ENCODE measurements at regions not wholly inside any gene's neighbourhood (a gene's known extent, or its start where the extent isn't known, plus 50 kb on each side); places are given as distances from the start of the nearest gene placed in this dataset.

GRCh38 chr10:92760609-92761008 is 70.9 kb downstream of the HHEX start:
- no CpG with 5 or more reads among the region's 1 CpG for WGBS (ENCODE audit: extremely low coverage, insufficient coverage, low lambda C conversion rate)
- Histone ChIP-seq H3K18ac (ENCODE audit: low read length) (no peak overlapping the region), H3K27ac (ENCODE audit: low read depth, low read length) (no peak overlapping the region), H2AK5ac (ENCODE audit: low read length) (no peak overlapping the region), H2BK15ac (replicated peaks; ENCODE audit: low read depth) (no peak overlapping the region), H3K4me2 (ENCODE audit: low read length) (no peak overlapping the region), H3K9ac (ENCODE audit: low read length) (no peak overlapping the region), H3K27me3 (ENCODE audit: insufficient read depth, low read length, poor library complexity) (no peaks in the 10 kb centered on the region), H3K79me2 (ENCODE audit: control insufficient read depth, insufficient read depth, low read length) (no peaks in the 10 kb centered on the region), H3K4me3 (ENCODE audit: low read length) (no peak overlapping the region), H2BK5ac (ENCODE audit: low read length) (no peak overlapping the region), H3K4ac (ENCODE audit: low read depth, low read length) (no peak overlapping the region), H2BK120ac (ENCODE audit: low read depth, low read length) (no peak overlapping the region), H3K56ac (ENCODE audit: low read length) (no peak overlapping the region), H4K5ac (ENCODE audit: low read length) (no peak overlapping the region), H3K4me1 (ENCODE audit: control insufficient read depth, low read depth, low read length) (no peaks in the 10 kb centered on the region), H3K36me3 (ENCODE audit: control insufficient read depth, insufficient read depth, low read length) (no peaks in the 10 kb centered on the region), H4K8ac (ENCODE audit: low read depth, low read length) (no peak overlapping the region), H3K23ac (ENCODE audit: low read length) (no peak overlapping the region), H3K79me1 (ENCODE audit: low read length) (no peaks in the 10 kb centered on the region)
- DNase-seq = no peak

GRCh38 chr10:92761571-92761970 is 71.8 kb downstream of the HHEX start:
- no peak overlapping the region for H3K18ac ChIP-seq (ENCODE audit: low read length)
- no peak for DNase-seq

GRCh38 chr10:92763634-92764155 is 73.9 kb downstream of the HHEX start:
- Histone ChIP-seq H3K18ac (ENCODE audit: low read length) (no peak overlapping the region), H3K79me2 (ENCODE audit: control insufficient read depth, insufficient read depth, low read length) (no peaks in the 10 kb centered on the region), H2BK5ac (ENCODE audit: low read length) (no peak overlapping the region), H2BK15ac (replicated peaks; ENCODE audit: low read depth) (no peak overlapping the region), H3K36me3 (ENCODE audit: control insufficient read depth, insufficient read depth, low read length) (no peaks in the 10 kb centered on the region), H3K4me3 (ENCODE audit: low read length) (no peak overlapping the region), H3K9ac (ENCODE audit: low read length) (no peak overlapping the region), H3K79me1 (ENCODE audit: low read length) (no peaks in the 10 kb centered on the region), H4K5ac (ENCODE audit: low read length) (no peak overlapping the region), H3K4me2 (ENCODE audit: low read length) (no peak overlapping the region), H3K56ac (ENCODE audit: low read length) (no peak overlapping the region), H2BK120ac (ENCODE audit: low read depth, low read length) (no peak overlapping the region), H3K4ac (ENCODE audit: low read depth, low read length) (no peak overlapping the region), H4K8ac (ENCODE audit: low read depth, low read length) (no peak overlapping the region), H2AK5ac (ENCODE audit: low read length) (no peak overlapping the region), H3K27me3 (ENCODE audit: insufficient read depth, low read length, poor library complexity) (no peaks in the 10 kb centered on the region), H3K4me1 (ENCODE audit: control insufficient read depth, low read depth, low read length) (no peaks in the 10 kb centered on the region), H3K27ac (ENCODE audit: low read depth, low read length) (no peak overlapping the region), H3K23ac (ENCODE audit: low read length) (no peak overlapping the region)
- WGBS (ENCODE audit: extremely low coverage, insufficient coverage, low lambda C conversion rate) = no CpG with 5 or more reads among the region's 4 CpGs
- no peak for DNase-seq

More at GRCh38 chr10:92761571-92761970, 71.8 kb downstream of the HHEX start:
- Histone ChIP-seq H3K56ac (ENCODE audit: low read length) (no peak overlapping the region), H3K27me3 (ENCODE audit: insufficient read depth, low read length, poor library complexity) (no peaks in the 10 kb centered on the region), H3K4me2 (ENCODE audit: low read length) (no peak overlapping the region), H3K27ac (ENCODE audit: low read depth, low read length) (no peak overlapping the region), H4K8ac (ENCODE audit: low read depth, low read length) (no peak overlapping the region), H4K5ac (ENCODE audit: low read length) (no peak overlapping the region), H2BK120ac (ENCODE audit: low read depth, low read length) (no peak overlapping the region), H3K79me1 (ENCODE audit: low read length) (no peaks in the 10 kb centered on the region), H3K4ac (ENCODE audit: low read depth, low read length) (no peak overlapping the region), H3K23ac (ENCODE audit: low read length) (no peak overlapping the region), H2AK5ac (ENCODE audit: low read length) (no peak overlapping the region), H3K36me3 (ENCODE audit: control insufficient read depth, insufficient read depth, low read length) (no peaks in the 10 kb centered on the region), H2BK15ac (replicated peaks; ENCODE audit: low read depth) (no peak overlapping the region), H3K9ac (ENCODE audit: low read length) (no peak overlapping the region), H3K4me1 (ENCODE audit: control insufficient read depth, low read depth, low read length) (no peaks in the 10 kb centered on the region), H3K79me2 (ENCODE audit: control insufficient read depth, insufficient read depth, low read length) (no peaks in the 10 kb centered on the region), H2BK5ac (ENCODE audit: low read length) (no peak overlapping the region), H3K4me3 (ENCODE audit: low read length) (no peak overlapping the region)
- no CpG with 5 or more reads among the region's 4 CpGs for whole genome bisulfite sequencing (ENCODE audit: extremely low coverage, insufficient coverage, low lambda C conversion rate)

- H3K27ac ChIP-seq (ENCODE audit: low read depth, low read length) = no peak overlapping the region
- H3K9ac ChIP-seq (ENCODE audit: low read length) = no peak overlapping the region
- H3K4ac ChIP-seq (ENCODE audit: low read depth, low read length) = no peak overlapping the region
- no peaks in the 10 kb centered on the region for H3K4me1 ChIP-seq (ENCODE audit: control insufficient read depth, low read depth, low read length)
- H4K5ac ChIP-seq (ENCODE audit: low read length) = no peak overlapping the region
- H3K4me3 ChIP-seq (ENCODE audit: low read length) = no peak overlapping the region
- H2BK5ac ChIP-seq (ENCODE audit: low read length) = no peak overlapping the region
- no peak overlapping the region for H3K18ac ChIP-seq (ENCODE audit: low read length)
- H4K8ac ChIP-seq (ENCODE audit: low read depth, low read length) = no peak overlapping the region
- no peaks in the 10 kb centered on the region for H3K79me2 ChIP-seq (ENCODE audit: control insufficient read depth, insufficient read depth, low read length)
- H3K79me1 ChIP-seq (ENCODE audit: low read length) = no peaks in the 10 kb centered on the region
- no peak overlapping the region for H2BK15ac ChIP-seq (replicated peaks; ENCODE audit: low read depth)
- no peak overlapping the region for H3K4me2 ChIP-seq (ENCODE audit: low read length)
- no peak for DNase-seq
- no peaks in the 10 kb centered on the region for H3K27me3 ChIP-seq (ENCODE audit: insufficient read depth, low read length, poor library complexity)
- H2AK5ac ChIP-seq (ENCODE audit: low read length) = no peak overlapping the region
- no peak overlapping the region for H2BK120ac ChIP-seq (ENCODE audit: low read depth, low read length)
- H3K36me3 ChIP-seq (ENCODE audit: control insufficient read depth, insufficient read depth, low read length) = no peaks in the 10 kb centered on the region
- no peak overlapping the region for H3K56ac ChIP-seq (ENCODE audit: low read length)
- H3K23ac ChIP-seq (ENCODE audit: low read length) = no peak overlapping the region
- WGBS (ENCODE audit: extremely low coverage, insufficient coverage, low lambda C conversion rate) = no CpG with 5 or more reads among the region's 2 CpGs
Measured at GRCh38 chr10:92766451-92766850, 76.7 kb downstream of the HHEX start.

- Histone ChIP-seq H3K27ac (ENCODE audit: low read depth, low read length) (no peak overlapping the region), H2BK15ac (replicated peaks; ENCODE audit: low read depth) (no peak overlapping the region), H4K5ac (ENCODE audit: low read length) (no peak overlapping the region), H3K79me2 (ENCODE audit: control insufficient read depth, insufficient read depth, low read length) (no peaks in the 10 kb centered on the region), H3K27me3 (ENCODE audit: insufficient read depth, low read length, poor library complexity) (no peaks in the 10 kb centered on the region), H3K4me1 (ENCODE audit: control insufficient read depth, low read depth, low read length) (no peaks in the 10 kb centered on the region), H3K56ac (ENCODE audit: low read length) (no peak overlapping the region), H3K4ac (ENCODE audit: low read depth, low read length) (no peak overlapping the region), H3K4me2 (ENCODE audit: low read length) (no peak overlapping the region), H2BK5ac (ENCODE audit: low read length) (no peak overlapping the region), H3K4me3 (ENCODE audit: low read length) (no peak overlapping the region), H3K36me3 (ENCODE audit: control insufficient read depth, insufficient read depth, low read length) (no peaks in the 10 kb centered on the region), H4K8ac (ENCODE audit: low read depth, low read length) (no peak overlapping the region), H3K23ac (ENCODE audit: low read length) (no peak overlapping the region), H3K79me1 (ENCODE audit: low read length) (no peaks in the 10 kb centered on the region), H2AK5ac (ENCODE audit: low read length) (no peak overlapping the region), H2BK120ac (ENCODE audit: low read depth, low read length) (no peak overlapping the region), H3K18ac (ENCODE audit: low read length) (no peak overlapping the region), H3K9ac (ENCODE audit: low read length) (no peak overlapping the region)
- no peak for DNase-seq
- WGBS (ENCODE audit: extremely low coverage, insufficient coverage, low lambda C conversion rate) = no CpG with 5 or more reads among the region's 1 CpG
Measured at GRCh38 chr10:92768104-92768503, 78.3 kb downstream of the HHEX start.

- Histone ChIP-seq H3K27me3 (ENCODE audit: insufficient read depth, low read length, poor library complexity) (no peaks in the 10 kb centered on the region), H2BK120ac (ENCODE audit: low read depth, low read length) (no peak overlapping the region)
Measured at GRCh38 chr10:92773776-92774175, 74.5 kb upstream of the EXOC6 start.

More at GRCh38 chr10:92773776-92774175, 74.5 kb upstream of the EXOC6 start:
- Histone ChIP-seq H3K36me3 (ENCODE audit: control insufficient read depth, insufficient read depth, low read length) (no peaks in the 10 kb centered on the region), H3K9ac (ENCODE audit: low read length) (no peak overlapping the region), H3K18ac (ENCODE audit: low read length) (no peak overlapping the region), H3K4me2 (ENCODE audit: low read length) (no peak overlapping the region), H3K4ac (ENCODE audit: low read depth, low read length) (no peak overlapping the region), H3K4me3 (ENCODE audit: low read length) (no peak overlapping the region), H2BK15ac (replicated peaks; ENCODE audit: low read depth) (no peak overlapping the region), H3K4me1 (ENCODE audit: control insufficient read depth, low read depth, low read length) (no peaks in the 10 kb centered on the region), H2BK5ac (ENCODE audit: low read length) (no peak overlapping the region), H3K79me2 (ENCODE audit: control insufficient read depth, insufficient read depth, low read length) (no peaks in the 10 kb centered on the region), H4K5ac (ENCODE audit: low read length) (no peak overlapping the region), H2AK5ac (ENCODE audit: low read length) (no peak overlapping the region), H3K56ac (ENCODE audit: low read length) (no peak overlapping the region), H3K23ac (ENCODE audit: low read length) (no peak overlapping the region), H4K8ac (ENCODE audit: low read depth, low read length) (no peak overlapping the region), H3K27ac (ENCODE audit: low read depth, low read length) (no peak overlapping the region), H3K79me1 (ENCODE audit: low read length) (no peaks in the 10 kb centered on the region)
- no peak for DNase-seq
